ENCODE measurements at regions not wholly inside any gene's neighbourhood (a gene's known extent, or its start where the extent isn't known, plus 50 kb on each side); places are given as distances from the start of the nearest gene placed in this dataset.
"Not testable (repeated sequence)": the region's sequence is repeated elsewhere in the genome, so short reads cannot be mapped to it uniquely, and the experiment has no call there.

DNA sequence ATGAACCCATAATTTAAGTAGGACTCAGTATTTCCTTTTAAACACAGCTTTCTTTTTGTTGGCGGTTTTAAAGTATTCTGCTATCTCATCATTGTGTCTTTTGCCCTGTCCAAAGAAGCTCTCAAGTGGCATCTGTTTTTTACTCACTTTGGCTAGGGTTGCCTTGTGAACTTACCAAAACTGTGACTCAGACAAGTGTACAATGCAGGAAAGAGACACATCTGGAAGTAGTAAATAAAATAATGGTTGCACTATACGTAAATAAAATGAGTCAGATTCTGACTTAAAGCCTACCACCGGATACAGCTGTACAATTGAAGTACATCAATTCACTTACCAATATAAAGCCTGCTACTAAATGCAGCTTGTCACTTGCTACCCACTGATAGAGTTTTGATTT is 619.2 kb upstream of the LRFN5 start:
- Histone ChIP-seq H3K27me3 (no peaks in the 10 kb centered on the region), H3K27ac (no peak overlapping the region), H3K4me1 (no peaks in the 10 kb centered on the region), H3K9me3 (no peaks in the 10 kb centered on the region), H3K4me3 (no peak overlapping the region), H3K36me3 (no peaks in the 10 kb centered on the region)
- 84 to 85% methylated on average over 3 of the region's 3 CpGs for WGBS, 2 donors
- intact Hi-C loops (cut with DNase I), result no loop called here
- TF ChIP-seq POLR2A (IDR thresholded peaks at IDR 0.05) (no peak), EP300 (IDR thresholded peaks at IDR 0.05) (no peak), CTCF (IDR thresholded peaks at IDR 0.05) (no peak), POLR2AphosphoS5 (IDR thresholded peaks at IDR 0.05) (no peak)
- no peak for DNase-seq

DNA sequence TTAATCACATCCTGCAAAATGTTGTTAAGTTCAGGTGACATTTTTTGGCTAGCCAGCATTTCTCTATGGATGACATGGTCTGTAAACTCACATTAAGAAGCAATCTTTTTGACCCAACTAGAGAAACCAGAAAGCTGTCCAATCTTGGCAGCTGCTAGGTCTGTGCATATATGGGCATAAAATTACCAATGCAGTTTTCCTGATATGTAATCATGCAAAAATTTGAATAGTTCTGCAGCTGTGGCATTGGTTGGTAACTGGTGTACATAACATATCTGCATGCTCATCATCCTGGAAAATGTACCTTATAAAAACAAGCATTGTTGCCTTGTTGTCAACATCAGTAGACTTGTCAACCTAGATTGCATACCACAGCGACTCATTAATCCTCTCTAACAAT is 620.0 kb upstream of the LRFN5 start:
- intact Hi-C loops (cut with DNase I), result no loop called here
- Histone ChIP-seq H3K4me3 (no peak overlapping the region), H3K27me3 (no peaks in the 10 kb centered on the region), H3K27ac (no peak overlapping the region), H3K9me3 (no peaks in the 10 kb centered on the region), H3K36me3 (no peaks in the 10 kb centered on the region), H3K4me1 (no peaks in the 10 kb centered on the region)
- TF ChIP-seq CTCF (IDR thresholded peaks at IDR 0.05) (no peak), POLR2AphosphoS5 (IDR thresholded peaks at IDR 0.05) (no peak), POLR2A (IDR thresholded peaks at IDR 0.05) (no peak), EP300 (IDR thresholded peaks at IDR 0.05) (no peak)
- DNase-seq, result no peak
- WGBS, 2 donors, result 67 to 84% methylated on average over 1 of the region's 1 CpG

GRCh38 chr14:40985584-40985983 is 621.1 kb upstream of the LRFN5 start:
- H3K9me3 ChIP-seq, result no peaks in the 10 kb centered on the region
- no peak for TF ChIP-seq CTCF (IDR thresholded peaks at IDR 0.05)
- no peak for TF ChIP-seq POLR2A (IDR thresholded peaks at IDR 0.05)
- no peak for TF ChIP-seq EP300 (IDR thresholded peaks at IDR 0.05)
- no peak for TF ChIP-seq POLR2AphosphoS5 (IDR thresholded peaks at IDR 0.05)
- H3K27me3 ChIP-seq, result no peaks in the 10 kb centered on the region
- H3K36me3 ChIP-seq, result no peaks in the 10 kb centered on the region
- 43 to 66% methylated on average over 4 of the region's 4 CpGs for WGBS, 2 donors
- intact Hi-C loops (cut with DNase I), result no loop called here
- no peak overlapping the region for H3K4me3 ChIP-seq
- no peaks in the 10 kb centered on the region for H3K4me1 ChIP-seq
- DNase-seq, result no peak
- H3K27ac ChIP-seq, result no peak overlapping the region

DNA sequence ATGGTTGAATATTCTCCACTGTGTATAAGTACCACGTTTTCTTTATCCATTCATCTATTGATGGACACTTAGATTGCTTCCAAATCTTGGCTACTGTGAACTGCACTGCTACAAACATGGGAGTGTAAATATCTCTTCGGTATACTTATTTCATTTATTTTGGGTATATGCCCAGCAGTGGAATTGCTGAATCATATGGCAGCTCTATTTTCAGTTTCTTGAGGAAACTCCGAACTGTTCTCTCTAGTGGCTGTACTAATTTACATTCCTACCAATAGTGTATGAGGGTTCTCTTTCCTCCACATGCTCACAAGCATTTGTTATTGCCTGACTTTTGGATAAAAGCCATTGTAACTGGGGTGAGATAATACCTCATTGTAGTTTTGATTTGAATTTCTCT is 623.1 kb upstream of the LRFN5 start:
- no peaks in the 10 kb centered on the region for H3K9me3 ChIP-seq
- H3K27me3 ChIP-seq, result no peaks in the 10 kb centered on the region
- intact Hi-C loops (cut with DNase I), result no loop called here
- DNase-seq, result no peak
- no peak for TF ChIP-seq POLR2A (IDR thresholded peaks at IDR 0.05)
- no peak for TF ChIP-seq CTCF (IDR thresholded peaks at IDR 0.05)
- no peak for TF ChIP-seq POLR2AphosphoS5 (IDR thresholded peaks at IDR 0.05)
- TF ChIP-seq EP300 (IDR thresholded peaks at IDR 0.05), result no peak
- no peaks in the 10 kb centered on the region for H3K36me3 ChIP-seq
- 52 to 69% methylated on average over 3 of the region's 3 CpGs for WGBS, 2 donors
- H3K27ac ChIP-seq, result no peak overlapping the region
- no peak overlapping the region for H3K4me3 ChIP-seq
- no peaks in the 10 kb centered on the region for H3K4me1 ChIP-seq

GRCh38 chr14:40981247-40981646 is 625.4 kb upstream of the LRFN5 start:
- no peak overlapping the region for H3K27ac ChIP-seq
- no peaks in the 10 kb centered on the region for H3K9me3 ChIP-seq
- intact Hi-C loops (cut with DNase I), result no loop called here
- no peaks in the 10 kb centered on the region for H3K27me3 ChIP-seq
- no peak for TF ChIP-seq CTCF (IDR thresholded peaks at IDR 0.05)
- TF ChIP-seq EP300 (IDR thresholded peaks at IDR 0.05), result no peak
- 79 to 82% methylated on average over 3 of the region's 3 CpGs for WGBS, 2 donors
- no peak overlapping the region for H3K4me3 ChIP-seq
- H3K36me3 ChIP-seq, result no peaks in the 10 kb centered on the region
- DNase-seq, result no peak
- H3K4me1 ChIP-seq, result no peaks in the 10 kb centered on the region

DNA sequence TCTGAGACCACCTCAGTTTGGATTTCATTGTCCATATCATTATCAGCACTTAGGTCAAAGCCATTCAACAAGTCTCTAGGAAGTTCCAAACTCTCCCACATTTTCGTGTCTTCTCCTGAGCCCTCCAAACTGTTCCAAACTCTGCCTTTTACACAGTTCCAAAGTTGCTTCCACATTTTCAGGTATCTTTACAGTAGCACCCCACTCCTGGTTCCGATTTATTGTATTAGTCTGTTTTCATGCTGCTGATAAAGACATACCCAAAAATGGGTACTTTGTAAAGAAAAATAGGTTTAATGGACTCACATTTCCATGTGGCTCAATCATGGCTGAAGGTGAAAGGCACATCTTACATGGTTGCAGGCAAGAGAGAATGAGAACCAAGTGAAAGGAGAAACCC is 646.4 kb upstream of the LRFN5 start:
- DNase-seq; H3K36me3 ChIP-seq; H3K4me3 ChIP-seq; H3K9me3 ChIP-seq; H3K27ac ChIP-seq; intact Hi-C loops (cut with DNase I); H3K27me3 ChIP-seq; H3K4me1 ChIP-seq: not testable (repeated sequence)
- WGBS, 2 donors, result 52 to 74% methylated on average over 2 of the region's 2 CpGs
